SK-MEL-5 (cell line): ENCODE measurements at regions not wholly inside any gene's neighbourhood (a gene's known extent, or its start where the extent isn't known, plus 50 kb on each side); places are given as distances from the start of the nearest gene placed in this dataset.
A peak's percentile ranks its signal among the peaks of the same experiment; 100 is the strongest.

Source experiments
- DNase-seq: peaks from one replicate; pipeline ENCODE4 v3.0.0-alpha.2; 2016; ENCODE audit warnings: low read depth, low spot score
- in situ Hi-C: cut with HindIII; loops from 2 replicates; pipeline ENCODE4 v1.10.0; 2016; ENCODE audit warnings: low sequenced_read_pairs, high pct_unique_total_duplicates, low pct_unique_long_range_greater_than_20kb

- DNase-seq: no peak
- in situ Hi-C loops: no loop called here
These were observed 188.6 kb upstream of the PPARGC1A start for GRCh38 chr4:24078347-24078962.

- in situ Hi-C loops: no loop called here
- DNase-seq: no peak
These were observed 187.0 kb upstream of the PPARGC1A start for GRCh38 chr4:24076811-24077210.

GRCh38 chr4:24073948-24074347, 184.1 kb upstream of the PPARGC1A start:
- DNase-seq: no peak
- in situ Hi-C loops: no loop called here

GRCh38 chr4:24071612-24072372, 181.9 kb upstream of the PPARGC1A start:
- no peak for DNase-seq
- in situ Hi-C loops: no loop called here

GRCh38 chr4:24070117-24070516, 180.3 kb upstream of the PPARGC1A start:
- no peak for DNase-seq

GRCh38 chr4:24067367-24068193, 177.7 kb upstream of the PPARGC1A start:
- in situ Hi-C loops: no loop called here
- DNase-seq: peak; percentile 26

More at GRCh38 chr4:24070117-24070516, 180.3 kb upstream of the PPARGC1A start:
- in situ Hi-C loops: no loop called here

GRCh38 chr4:24065974-24066373, 176.1 kb upstream of the PPARGC1A start:
- no peak for DNase-seq
- in situ Hi-C loops: no loop called here

GRCh38 chr4:24063731-24064130, 173.9 kb upstream of the PPARGC1A start:
- in situ Hi-C loops: no loop called here
- no peak for DNase-seq

GRCh38 chr4:24060932-24061331, 171.1 kb upstream of the PPARGC1A start:
- DNase-seq: no peak
- in situ Hi-C loops: no loop called here

GRCh38 chr4:24059839-24060238, 170.0 kb upstream of the PPARGC1A start:
- in situ Hi-C loops: no loop called here

GRCh38 chr4:24057915-24058559, 168.2 kb upstream of the PPARGC1A start:
- in situ Hi-C loops: no loop called here
- DNase-seq: no peak

More at GRCh38 chr4:24059839-24060238, 170.0 kb upstream of the PPARGC1A start:
- no peak for DNase-seq

GRCh38 chr4:24056289-24056688, 166.4 kb upstream of the PPARGC1A start:
- in situ Hi-C loops: no loop called here
- DNase-seq: peak; percentile 89

GRCh38 chr4:24055623-24056022, 165.8 kb upstream of the PPARGC1A start:
- in situ Hi-C loops: no loop called here

GRCh38 chr4:24054910-24055309, 165.1 kb upstream of the PPARGC1A start:
- no peak for DNase-seq
- in situ Hi-C loops: no loop called here

More at GRCh38 chr4:24055623-24056022, 165.8 kb upstream of the PPARGC1A start:
- no peak for DNase-seq

- in situ Hi-C loops: no loop called here
- DNase-seq: no peak
These were observed 164.1 kb upstream of the PPARGC1A start for GRCh38 chr4:24053934-24054333.

GRCh38 chr4:24044610-24045589, 155.1 kb upstream of the PPARGC1A start:
- DNase-seq: no peak
- in situ Hi-C loops: no loop called here

- peak; percentile 44 for DNase-seq
- in situ Hi-C loops: no loop called here
These were observed 152.2 kb upstream of the PPARGC1A start for GRCh38 chr4:24042094-24042493.
